ENCODE measurements at regions not wholly inside any gene's neighbourhood (a gene's known extent, or its start where the extent isn't known, plus 50 kb on each side); places are given as distances from the start of the nearest gene placed in this dataset.

GRCh38 chr2:207316484-207316883 is 150.7 kb upstream of the KLF7 start:
- Histone ChIP-seq H3K4me1 (ENCODE audit: control insufficient read depth in 4 of 4, insufficient read depth in 4 of 4, low read length in 3 of 4) (peaks cover 0 to 7% (median 2%) of the 10 kb centered on the region in 4 donors), H3K4me3 (ENCODE audit: low read depth in 1 of 3, low read length in 3 of 3) (no peak overlapping the region), H3K9me3 (ENCODE audit: control insufficient read depth in 4 of 4, low read length in 3 of 4) (no peaks in the 10 kb centered on the region), H3K9ac (ENCODE audit: low read depth in 1 of 2, low read length in 2 of 2) (no peak overlapping the region), H3K27me3 (ENCODE audit: control insufficient read depth in 4 of 4, insufficient read depth in 4 of 4, low read length in 3 of 4) (peaks cover 0 to 21% (median 0%) of the 10 kb centered on the region in 4 donors), H3K36me3 (ENCODE audit: control insufficient read depth in 4 of 4, insufficient read depth in 3 of 4, low read depth in 1 of 4, low read length in 3 of 4) (no peaks in the 10 kb centered on the region), H3K27ac (ENCODE audit: low read depth in 1 of 2, low read length in 2 of 2) (no peak overlapping the region)
- no peak for TF ChIP-seq JUND (IDR thresholded peaks at IDR 0.05)
- TF ChIP-seq FOXA2 (IDR thresholded peaks at IDR 0.05) = no peak
- TF ChIP-seq HNF4G (IDR thresholded peaks at IDR 0.05) = no peak
- no peak for TF ChIP-seq RAD21 (IDR thresholded peaks at IDR 0.05)
- TF ChIP-seq YY1 (IDR thresholded peaks at IDR 0.05) = no peak
- TF ChIP-seq HNF4A (conservative IDR thresholded peaks at IDR 0.05) = no peak
- no peak for TF ChIP-seq CTCF (IDR thresholded peaks at IDR 0.05; ENCODE audit: low read depth, low read length, missing input control)
- no peak for TF ChIP-seq ZBTB33 (IDR thresholded peaks at IDR 0.05)
- TF ChIP-seq EGR1 (IDR thresholded peaks at IDR 0.05; ENCODE audit: low read depth in 2 of 2) = no peak
- TF ChIP-seq SP1 (IDR thresholded peaks at IDR 0.05) = no peak
- no peak for TF ChIP-seq FOXA1 (IDR thresholded peaks at IDR 0.05)
- TF ChIP-seq, protein P1, sequence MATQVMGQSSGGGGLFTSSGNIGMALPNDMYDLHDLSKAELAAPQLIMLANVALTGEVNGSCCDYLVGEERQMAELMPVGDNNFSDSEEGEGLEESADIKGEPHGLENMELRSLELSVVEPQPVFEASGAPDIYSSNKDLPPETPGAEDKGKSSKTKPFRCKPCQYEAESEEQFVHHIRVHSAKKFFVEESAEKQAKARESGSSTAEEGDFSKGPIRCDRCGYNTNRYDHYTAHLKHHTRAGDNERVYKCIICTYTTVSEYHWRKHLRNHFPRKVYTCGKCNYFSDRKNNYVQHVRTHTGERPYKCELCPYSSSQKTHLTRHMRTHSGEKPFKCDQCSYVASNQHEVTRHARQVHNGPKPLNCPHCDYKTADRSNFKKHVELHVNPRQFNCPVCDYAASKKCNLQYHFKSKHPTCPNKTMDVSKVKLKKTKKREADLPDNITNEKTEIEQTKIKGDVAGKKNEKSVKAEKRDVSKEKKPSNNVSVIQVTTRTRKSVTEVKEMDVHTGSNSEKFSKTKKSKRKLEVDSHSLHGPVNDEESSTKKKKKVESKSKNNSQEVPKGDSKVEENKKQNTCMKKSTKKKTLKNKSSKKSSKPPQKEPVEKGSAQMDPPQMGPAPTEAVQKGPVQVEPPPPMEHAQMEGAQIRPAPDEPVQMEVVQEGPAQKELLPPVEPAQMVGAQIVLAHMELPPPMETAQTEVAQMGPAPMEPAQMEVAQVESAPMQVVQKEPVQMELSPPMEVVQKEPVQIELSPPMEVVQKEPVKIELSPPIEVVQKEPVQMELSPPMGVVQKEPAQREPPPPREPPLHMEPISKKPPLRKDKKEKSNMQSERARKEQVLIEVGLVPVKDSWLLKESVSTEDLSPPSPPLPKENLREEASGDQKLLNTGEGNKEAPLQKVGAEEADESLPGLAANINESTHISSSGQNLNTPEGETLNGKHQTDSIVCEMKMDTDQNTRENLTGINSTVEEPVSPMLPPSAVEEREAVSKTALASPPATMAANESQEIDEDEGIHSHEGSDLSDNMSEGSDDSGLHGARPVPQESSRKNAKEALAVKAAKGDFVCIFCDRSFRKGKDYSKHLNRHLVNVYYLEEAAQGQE (IDR thresholded peaks at IDR 0.05) = no peak
- TF ChIP-seq TAF1 (conservative IDR thresholded peaks at IDR 0.05) = no peak
- no peak for TF ChIP-seq NR2F2 (IDR thresholded peaks at IDR 0.05)
- TF ChIP-seq GABPA (IDR thresholded peaks at IDR 0.05 in 1 of 2, conservative IDR thresholded peaks at IDR 0.05 in 1 of 2) = no peak
- TF ChIP-seq, protein P2, sequence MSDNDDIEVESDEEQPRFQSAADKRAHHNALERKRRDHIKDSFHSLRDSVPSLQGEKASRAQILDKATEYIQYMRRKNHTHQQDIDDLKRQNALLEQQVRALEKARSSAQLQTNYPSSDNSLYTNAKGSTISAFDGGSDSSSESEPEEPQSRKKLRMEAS (IDR thresholded peaks at IDR 0.05) = no peak
- TF ChIP-seq RXRA (IDR thresholded peaks at IDR 0.05) = no peak
- TF ChIP-seq ATF3 (IDR thresholded peaks at IDR 0.05) = no peak
- WGBS = 79% methylated on average over 2 of the region's 2 CpGs
- no peak for DNase-seq (ENCODE audit: low spot score)

All from liver (tissue), 8 donors.